A549 (cell line): ENCODE measurements at regions not wholly inside any gene's neighbourhood (a gene's known extent, or its start where the extent isn't known, plus 50 kb on each side); places are given as distances from the start of the nearest gene placed in this dataset.

Experiments
- ATAC-seq, 2 experiments: fragments of 200-7000 bp in 1 of 2; fragments of >200 bp in 1 of 2; cut with Nextera tagmentation in 1 of 2; cut with Tn5 transposase in 1 of 2; 3 replicates each; pipeline versions ENCODE4 v1.8.0 to v1.9.1; 2018 to 2020; ENCODE audit warnings: mild to moderate bottlenecking in 1 of 2, moderate library complexity in 1 of 2
- CTCF ChIA-PET: fragments of 300-600 bp; sonication (Branson Sonifier 250); formaldehyde crosslinking; extraction: SDS; loops from one replicate; lab custom pipeline; 2021; ENCODE audit warnings: antibody characterized with exemption, inconsistent platforms; lab: Yijun Ruan, JAX
- POLR2A ChIA-PET: fragments of 350-600 bp; formaldehyde crosslinking; extraction: SDS; loops from one replicate; lab custom pipeline; 2021; ENCODE audit warnings: antibody characterized with exemption, inconsistent platforms; lab: Yijun Ruan, JAX
- DNase-seq, 2 experiments: peaks; one replicate each; pipeline versions ENCODE4 v3.0.0 to v3.0.0-alpha.2; 2011 to 2016; ENCODE audit warnings: low read depth in 1 of 2, low spot score in 1 of 2
- FAIRE-seq: peaks from 2 replicates; lab custom pipeline; 2011; peaks lifted over from hg19 to GRCh38; lab: Jason Lieb, UNC
- H3K27ac ChIP-seq, 2 experiments: fragments of >200 bp; sonication (Bioruptor Twin); formaldehyde crosslinking; 3 replicates each; pipeline ENCODE4 v1.5.1; 2016 to 2017
- H3K4me1 ChIP-seq: fragments of >200 bp; sonication (Bioruptor Twin); formaldehyde crosslinking; 3 replicates; pipeline ENCODE4 v1.6.1; 2016
- H3K4me2 ChIP-seq: fragments of >200 bp; sonication (Bioruptor Twin); formaldehyde crosslinking; 3 replicates; pipeline ENCODE4 v1.6.1; 2016
- H3K4me3 ChIP-seq: fragments of >200 bp; sonication (Bioruptor Twin); formaldehyde crosslinking; 3 replicates; pipeline ENCODE4 v1.5.1; 2016
- H3K9me3 ChIP-seq: fragments of >200 bp; sonication (Bioruptor Twin); formaldehyde crosslinking; 3 replicates; pipeline ENCODE4 v1.6.1; 2016
- CBX2 ChIP-seq: fragments of 200-600 bp; sonication (generic); IDR thresholded peaks from 2 replicates; pipeline ENCODE4 v1.6.1; 2016; ENCODE audit warnings: low read depth, mild to moderate bottlenecking, borderline replicate concordance
- CEBPB ChIP-seq, 2 experiments: fragments of >200 bp in 1 of 2; sonication (Bioruptor Twin) in 1 of 2; formaldehyde crosslinking in 1 of 2; IDR thresholded peaks; 2 replicates each; pipeline ENCODE4 v1.6.1; 2012 to 2016
- CHD2 ChIP-seq: fragments of 150-350 bp; IDR thresholded peaks from 2 replicates; pipeline ENCODE4 v1.6.1; 2014; ENCODE audit warnings: low read length; ENCODE audit not compliant: partially characterized antibody
- CHD4 ChIP-seq: fragments of 200-600 bp; sonication (generic); IDR thresholded peaks from 2 replicates; pipeline ENCODE4 v1.6.1; 2016; ENCODE audit warnings: antibody characterized with exemption, mild to moderate bottlenecking, borderline replicate concordance
- EHF ChIP-seq: fragments of 250-450 bp; sonication (Bioruptor Pico); IDR thresholded peaks from 2 replicates; pipeline ENCODE4 v1.5.0; 2020; ENCODE audit warnings: mild to moderate bottlenecking
- EP300 ChIP-seq, 2 experiments: fragments of >200 bp; sonication (Bioruptor Twin); formaldehyde crosslinking; IDR thresholded peaks; 2 replicates in 1 of 2; 3 replicates in 1 of 2; pipeline ENCODE4 v1.6.1; 2016 to 2017
- ESRRA ChIP-seq: fragments of 150-350 bp; IDR thresholded peaks from 2 replicates; pipeline ENCODE4 v1.6.1; 2014; ENCODE audit warnings: mild to moderate bottlenecking, low read length, borderline replicate concordance
- GATA3 ChIP-seq: IDR thresholded peaks from 2 replicates; pipeline ENCODE4 v1.6.1; 2012; ENCODE audit warnings: borderline replicate concordance
- HEYL ChIP-seq: fragments of 250-450 bp; sonication (Bioruptor Pico); IDR thresholded peaks from 2 replicates; pipeline ENCODE4 v1.8.0; 2021; ENCODE audit warnings: mild to moderate bottlenecking, moderate library complexity
- HOXA7 ChIP-seq: fragments of 250-450 bp; sonication (Bioruptor Pico); IDR thresholded peaks from 2 replicates; pipeline ENCODE4 v1.5.0; 2020; ENCODE audit warnings: mild to moderate bottlenecking, moderate library complexity
- HOXB5 ChIP-seq: fragments of 250-450 bp; sonication (Bioruptor Pico); IDR thresholded peaks from 2 replicates; pipeline ENCODE4 v1.5.0; 2020; ENCODE audit warnings: mild to moderate bottlenecking, moderate library complexity
- JUN ChIP-seq, 2 experiments: fragments of >200 bp; sonication (Bioruptor Twin); formaldehyde crosslinking; IDR thresholded peaks; 2 replicates in 1 of 2; 3 replicates in 1 of 2; pipeline ENCODE4 v1.6.1; 2016 to 2017
- KDM1A ChIP-seq: fragments of 200-600 bp; sonication (generic); IDR thresholded peaks from 2 replicates; pipeline ENCODE4 v1.6.1; 2016; ENCODE audit warnings: low read depth, mild to moderate bottlenecking
- KDM5A ChIP-seq: fragments of 200-600 bp; sonication (generic); IDR thresholded peaks from 2 replicates; pipeline ENCODE4 v1.6.1; 2016; ENCODE audit warnings: antibody characterized with exemption, mild to moderate bottlenecking
- MAFK ChIP-seq: fragments of 450-650 bp; IDR thresholded peaks from 2 replicates; pipeline ENCODE4 v1.6.1; 2014; ENCODE audit not compliant: partially characterized antibody
- NFE2L2 ChIP-seq: fragments of 150-350 bp; conservative IDR thresholded peaks from 2 replicates; pipeline ENCODE4 v1.6.1; 2014; ENCODE audit warnings: low read length
- NPAS2 ChIP-seq: fragments of 250-450 bp; sonication (Bioruptor Pico); IDR thresholded peaks from 2 replicates; pipeline ENCODE4 v1.8.0; 2022; ENCODE audit warnings: mild to moderate bottlenecking, moderate library complexity, borderline replicate concordance
- NR3C1 ChIP-seq: fragments of >200 bp; sonication (Bioruptor Twin); formaldehyde crosslinking; IDR thresholded peaks from 3 replicates; pipeline ENCODE4 v1.6.1; 2017
- POLR2A ChIP-seq: IDR thresholded peaks from 2 replicates; pipeline ENCODE4 v1.6.1; 2012; ENCODE audit warnings: mild to moderate bottlenecking, low read length
- POLR2AphosphoS2 ChIP-seq: conservative IDR thresholded peaks from 2 replicates; pipeline ENCODE4 v1.6.1; 2012; ENCODE audit warnings: low read length, improper control_type of control experiment, inconsistent platforms
- RARB ChIP-seq: fragments of 250-450 bp; sonication (Bioruptor Pico); IDR thresholded peaks from 2 replicates; pipeline ENCODE4 v1.8.0; 2021; ENCODE audit warnings: mild to moderate bottlenecking, moderate library complexity
- RCOR1 ChIP-seq: fragments of 150-350 bp; IDR thresholded peaks from 2 replicates; pipeline ENCODE4 v1.6.1; 2014; ENCODE audit warnings: antibody characterized with exemption, low read length, low read depth
- RFX5 ChIP-seq: fragments of 450-650 bp; IDR thresholded peaks from 2 replicates; pipeline ENCODE4 v1.7.1; 2014; ENCODE audit warnings: antibody characterized with exemption, mild to moderate bottlenecking, moderate library complexity
- RNF2 ChIP-seq: fragments of 200-600 bp; sonication (generic); IDR thresholded peaks from 2 replicates; pipeline ENCODE4 v1.6.1; 2016; ENCODE audit warnings: low read depth, mild to moderate bottlenecking, antibody characterized with exemption, moderate library complexity, borderline replicate concordance
- ZFP36 ChIP-seq: fragments of 450-650 bp; IDR thresholded peaks from 2 replicates; pipeline ENCODE4 v1.6.1; 2014; ENCODE audit warnings: borderline replicate concordance; ENCODE audit not compliant: partially characterized antibody
- ZSCAN20 ChIP-seq: fragments of 250-450 bp; sonication (Bioruptor Pico); IDR thresholded peaks from 2 replicates; pipeline ENCODE4 v1.8.0; 2022; ENCODE audit warnings: mild to moderate bottlenecking, moderate library complexity
- WGBS: methylation state at CpG from one replicate; pipeline ENCODE4 v1.1.6; 2017; ENCODE audit errors: missing lambda C conversion rate; 5-methylcytosine and 5-hydroxymethylcytosine counted together
- TF ChIP-seq, protein P1 (sequence below): fragments of 200-600 bp; sonication (generic); IDR thresholded peaks from 2 replicates; pipeline ENCODE4 v1.6.1; 2016; ENCODE audit warnings: antibody characterized with exemption, mild to moderate bottlenecking, moderate library complexity
- TF ChIP-seq, protein P2 (sequence below): fragments of 150-350 bp; IDR thresholded peaks from 2 replicates; pipeline ENCODE4 v1.6.1; 2014; ENCODE audit warnings: low read depth, mild to moderate bottlenecking, low read length
- TF ChIP-seq, protein P3 (sequence below): fragments of >200 bp; sonication (Bioruptor Twin); formaldehyde crosslinking; IDR thresholded peaks from 3 replicates; pipeline ENCODE4 v1.5.1; 2016
- TF ChIP-seq, protein P4 (sequence below): fragments of 250-450 bp; sonication (Bioruptor Pico); IDR thresholded peaks from 2 replicates; pipeline ENCODE4 v1.5.0; 2021; ENCODE audit warnings: mild to moderate bottlenecking, moderate library complexity, borderline replicate concordance
- TF ChIP-seq, protein P5 (sequence below): IDR thresholded peaks from 2 replicates; pipeline ENCODE4 v1.6.1; 2012

GRCh38 chr5:105970919-105971318 lies 1699.8 kb downstream of the EFNA5 start:
- FAIRE-seq, result no peak
- Histone ChIP-seq H3K4me1 (no peaks in the 10 kb centered on the region), H3K27ac (no peak overlapping the region), H3K4me2 (no peak overlapping the region), H3K9me3 (no peaks in the 10 kb centered on the region), H3K4me3 (no peak overlapping the region)
- DNase-seq, result no peak
- ATAC-seq, result no peak
- POLR2A ChIA-PET, result no interaction called here
- TF ChIP-seq HEYL (no peak), RNF2 (no peak), HOXA7 (no peak), NFE2L2 (no peak), POLR2A (no peak), GATA3 (no peak), POLR2AphosphoS2 (no peak), ESRRA (no peak), ZFP36 (no peak), CBX2 (no peak), RARB (no peak), RCOR1 (no peak), EP300 (IDR thresholded peaks at IDR 0.05) (no peak), CHD4 (no peak), NR3C1 (no peak), NPAS2 (CRISPR knock-in tag) (no peak), ZSCAN20 (no peak)
- TF ChIP-seq, protein P1, sequence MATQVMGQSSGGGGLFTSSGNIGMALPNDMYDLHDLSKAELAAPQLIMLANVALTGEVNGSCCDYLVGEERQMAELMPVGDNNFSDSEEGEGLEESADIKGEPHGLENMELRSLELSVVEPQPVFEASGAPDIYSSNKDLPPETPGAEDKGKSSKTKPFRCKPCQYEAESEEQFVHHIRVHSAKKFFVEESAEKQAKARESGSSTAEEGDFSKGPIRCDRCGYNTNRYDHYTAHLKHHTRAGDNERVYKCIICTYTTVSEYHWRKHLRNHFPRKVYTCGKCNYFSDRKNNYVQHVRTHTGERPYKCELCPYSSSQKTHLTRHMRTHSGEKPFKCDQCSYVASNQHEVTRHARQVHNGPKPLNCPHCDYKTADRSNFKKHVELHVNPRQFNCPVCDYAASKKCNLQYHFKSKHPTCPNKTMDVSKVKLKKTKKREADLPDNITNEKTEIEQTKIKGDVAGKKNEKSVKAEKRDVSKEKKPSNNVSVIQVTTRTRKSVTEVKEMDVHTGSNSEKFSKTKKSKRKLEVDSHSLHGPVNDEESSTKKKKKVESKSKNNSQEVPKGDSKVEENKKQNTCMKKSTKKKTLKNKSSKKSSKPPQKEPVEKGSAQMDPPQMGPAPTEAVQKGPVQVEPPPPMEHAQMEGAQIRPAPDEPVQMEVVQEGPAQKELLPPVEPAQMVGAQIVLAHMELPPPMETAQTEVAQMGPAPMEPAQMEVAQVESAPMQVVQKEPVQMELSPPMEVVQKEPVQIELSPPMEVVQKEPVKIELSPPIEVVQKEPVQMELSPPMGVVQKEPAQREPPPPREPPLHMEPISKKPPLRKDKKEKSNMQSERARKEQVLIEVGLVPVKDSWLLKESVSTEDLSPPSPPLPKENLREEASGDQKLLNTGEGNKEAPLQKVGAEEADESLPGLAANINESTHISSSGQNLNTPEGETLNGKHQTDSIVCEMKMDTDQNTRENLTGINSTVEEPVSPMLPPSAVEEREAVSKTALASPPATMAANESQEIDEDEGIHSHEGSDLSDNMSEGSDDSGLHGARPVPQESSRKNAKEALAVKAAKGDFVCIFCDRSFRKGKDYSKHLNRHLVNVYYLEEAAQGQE, result no peak
- TF ChIP-seq, protein P2, sequence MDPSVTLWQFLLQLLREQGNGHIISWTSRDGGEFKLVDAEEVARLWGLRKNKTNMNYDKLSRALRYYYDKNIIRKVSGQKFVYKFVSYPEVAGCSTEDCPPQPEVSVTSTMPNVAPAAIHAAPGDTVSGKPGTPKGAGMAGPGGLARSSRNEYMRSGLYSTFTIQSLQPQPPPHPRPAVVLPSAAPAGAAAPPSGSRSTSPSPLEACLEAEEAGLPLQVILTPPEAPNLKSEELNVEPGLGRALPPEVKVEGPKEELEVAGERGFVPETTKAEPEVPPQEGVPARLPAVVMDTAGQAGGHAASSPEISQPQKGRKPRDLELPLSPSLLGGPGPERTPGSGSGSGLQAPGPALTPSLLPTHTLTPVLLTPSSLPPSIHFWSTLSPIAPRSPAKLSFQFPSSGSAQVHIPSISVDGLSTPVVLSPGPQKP, result no peak
- TF ChIP-seq, protein P3, sequence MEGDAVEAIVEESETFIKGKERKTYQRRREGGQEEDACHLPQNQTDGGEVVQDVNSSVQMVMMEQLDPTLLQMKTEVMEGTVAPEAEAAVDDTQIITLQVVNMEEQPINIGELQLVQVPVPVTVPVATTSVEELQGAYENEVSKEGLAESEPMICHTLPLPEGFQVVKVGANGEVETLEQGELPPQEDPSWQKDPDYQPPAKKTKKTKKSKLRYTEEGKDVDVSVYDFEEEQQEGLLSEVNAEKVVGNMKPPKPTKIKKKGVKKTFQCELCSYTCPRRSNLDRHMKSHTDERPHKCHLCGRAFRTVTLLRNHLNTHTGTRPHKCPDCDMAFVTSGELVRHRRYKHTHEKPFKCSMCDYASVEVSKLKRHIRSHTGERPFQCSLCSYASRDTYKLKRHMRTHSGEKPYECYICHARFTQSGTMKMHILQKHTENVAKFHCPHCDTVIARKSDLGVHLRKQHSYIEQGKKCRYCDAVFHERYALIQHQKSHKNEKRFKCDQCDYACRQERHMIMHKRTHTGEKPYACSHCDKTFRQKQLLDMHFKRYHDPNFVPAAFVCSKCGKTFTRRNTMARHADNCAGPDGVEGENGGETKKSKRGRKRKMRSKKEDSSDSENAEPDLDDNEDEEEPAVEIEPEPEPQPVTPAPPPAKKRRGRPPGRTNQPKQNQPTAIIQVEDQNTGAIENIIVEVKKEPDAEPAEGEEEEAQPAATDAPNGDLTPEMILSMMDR, result no peak
- CTCF ChIA-PET, result interaction anchor here (0.5 kb wide), 1 partner anchor 70 kb away, joined by 5 read pairs; no protein-coding TSS in a partner anchor

- CTCF ChIA-PET, result no interaction called here
- ATAC-seq (no peak), FAIRE-seq (no peak), DNase-seq (no peak)
- POLR2A ChIA-PET, result no interaction called here
- Histone ChIP-seq H3K4me2 (no peak overlapping the region), H3K4me3 (no peak overlapping the region), H3K4me1 (no peaks in the 10 kb centered on the region), H3K27ac (no peak overlapping the region), H3K9me3 (no peaks in the 10 kb centered on the region)
- TF ChIP-seq KDM1A, result no peak
- TF ChIP-seq JUN (IDR thresholded peaks at IDR 0.05), result no peak
- no peak for TF ChIP-seq EHF (CRISPR knock-in tag)
- TF ChIP-seq, protein P4, sequence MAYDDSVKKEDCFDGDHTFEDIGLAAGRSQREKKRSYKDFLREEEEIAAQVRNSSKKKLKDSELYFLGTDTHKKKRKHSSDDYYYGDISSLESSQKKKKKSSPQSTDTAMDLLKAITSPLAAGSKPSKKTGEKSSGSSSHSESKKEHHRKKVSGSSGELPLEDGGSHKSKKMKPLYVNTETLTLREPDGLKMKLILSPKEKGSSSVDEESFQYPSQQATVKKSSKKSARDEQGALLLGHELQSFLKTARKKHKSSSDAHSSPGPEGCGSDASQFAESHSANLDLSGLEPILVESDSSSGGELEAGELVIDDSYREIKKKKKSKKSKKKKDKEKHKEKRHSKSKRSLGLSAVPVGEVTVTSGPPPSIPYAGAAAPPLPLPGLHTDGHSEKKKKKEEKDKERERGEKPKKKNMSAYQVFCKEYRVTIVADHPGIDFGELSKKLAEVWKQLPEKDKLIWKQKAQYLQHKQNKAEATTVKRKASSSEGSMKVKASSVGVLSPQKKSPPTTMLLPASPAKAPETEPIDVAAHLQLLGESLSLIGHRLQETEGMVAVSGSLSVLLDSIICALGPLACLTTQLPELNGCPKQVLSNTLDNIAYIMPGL (CRISPR knock-in tag), result no peak
- TF ChIP-seq EP300 (IDR thresholded peaks at IDR 0.05), result no peak
- no peak for TF ChIP-seq MAFK
- no peak for TF ChIP-seq NPAS2 (CRISPR knock-in tag)
- TF ChIP-seq, protein P5, sequence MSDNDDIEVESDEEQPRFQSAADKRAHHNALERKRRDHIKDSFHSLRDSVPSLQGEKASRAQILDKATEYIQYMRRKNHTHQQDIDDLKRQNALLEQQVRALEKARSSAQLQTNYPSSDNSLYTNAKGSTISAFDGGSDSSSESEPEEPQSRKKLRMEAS, result no peak
- TF ChIP-seq NR3C1, result no peak
- TF ChIP-seq CHD2, result no peak
- no peak for TF ChIP-seq KDM5A
- TF ChIP-seq CEBPB (IDR thresholded peaks at IDR 0.05), result no peak
- no peak for TF ChIP-seq HOXB5 (CRISPR knock-in tag)
- no peak for TF ChIP-seq RFX5
- WGBS, result 61% methylated on average over 3 of the region's 3 CpGs
These were observed 1701.8 kb downstream of the EFNA5 start for GRCh38 chr5:105968981-105969380.
